Fibroblast of peridontal ligament (primary cell): ENCODE measurements at regions not wholly inside any gene's neighbourhood (a gene's known extent, or its start where the extent isn't known, plus 50 kb on each side); places are given as distances from the start of the nearest gene placed in this dataset.

Experiments used
- DNase-seq: peaks from one replicate; pipeline ENCODE4 v3.0.0-alpha.2; 2010; ENCODE audit errors: extremely low read depth

GRCh38 chr22:27557286-27558008 is 244.1 kb downstream of the MN1 start:
- DNase-seq, result no peak

DNA sequence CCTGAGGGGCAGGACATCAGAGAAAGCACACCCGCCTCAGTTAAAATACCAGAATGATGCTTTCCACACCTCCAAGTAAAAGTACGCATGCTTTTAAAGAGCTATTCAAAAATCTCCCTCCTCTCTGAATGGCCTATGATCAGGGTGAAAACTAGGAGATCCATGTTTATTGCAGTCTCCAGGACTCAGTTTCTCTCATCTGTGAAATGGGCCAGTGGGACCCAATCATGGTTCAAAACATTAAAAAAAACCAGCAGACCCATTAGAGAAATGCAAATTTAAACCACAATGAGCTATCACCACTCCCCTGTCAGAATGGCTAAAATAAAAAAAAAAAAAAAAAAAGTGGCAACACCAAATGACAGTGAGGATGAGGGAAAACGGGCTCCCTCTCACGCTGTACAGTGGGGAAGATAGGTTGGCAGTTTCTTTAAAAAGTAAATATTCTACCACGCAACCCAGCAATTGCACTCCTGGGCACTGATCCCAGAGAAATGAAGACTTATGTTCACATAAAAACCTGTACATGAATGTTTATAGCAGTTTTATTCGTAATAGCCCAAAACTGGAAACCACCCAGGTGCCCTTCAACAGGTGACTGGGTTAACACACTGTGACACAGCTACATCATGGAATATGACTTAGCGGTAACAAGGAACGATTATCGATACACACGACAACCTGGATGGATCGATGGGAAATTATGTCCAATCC is 242.7 kb downstream of the MN1 start:
- no peak for DNase-seq

- no peak for DNase-seq
Observed at GRCh38 chr22:27560781-27561180, 240.8 kb downstream of the MN1 start.

DNA sequence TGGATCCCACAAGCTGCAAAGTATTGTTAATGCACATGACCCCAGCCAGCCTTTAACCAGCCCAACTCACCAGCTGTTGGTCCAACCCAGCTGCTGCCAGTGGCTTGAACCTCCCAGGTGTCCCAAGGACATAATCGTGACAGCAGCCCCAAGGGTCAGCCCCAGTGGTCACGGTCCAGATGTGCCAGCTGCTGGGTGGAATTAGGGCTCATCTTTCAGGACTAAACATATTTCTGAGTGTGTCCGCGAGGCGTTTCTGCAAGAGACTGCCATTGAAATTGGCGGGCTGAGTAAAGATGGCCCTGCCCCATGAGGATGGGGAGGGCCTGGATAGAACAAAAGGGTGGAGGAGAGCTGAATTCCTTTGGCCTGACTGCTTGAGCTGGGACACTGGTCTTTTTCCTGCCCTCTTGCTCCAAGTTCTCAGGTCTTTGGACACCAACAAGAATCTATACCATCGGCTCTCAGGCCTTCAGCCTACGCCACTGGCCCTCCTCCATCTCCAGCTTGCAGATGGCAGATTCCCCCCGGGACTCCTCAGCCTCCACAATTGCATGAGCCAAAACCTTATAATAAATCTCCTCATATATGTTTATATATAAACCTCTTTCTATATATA is 240.2 kb downstream of the MN1 start:
- DNase-seq, result no peak

DNA sequence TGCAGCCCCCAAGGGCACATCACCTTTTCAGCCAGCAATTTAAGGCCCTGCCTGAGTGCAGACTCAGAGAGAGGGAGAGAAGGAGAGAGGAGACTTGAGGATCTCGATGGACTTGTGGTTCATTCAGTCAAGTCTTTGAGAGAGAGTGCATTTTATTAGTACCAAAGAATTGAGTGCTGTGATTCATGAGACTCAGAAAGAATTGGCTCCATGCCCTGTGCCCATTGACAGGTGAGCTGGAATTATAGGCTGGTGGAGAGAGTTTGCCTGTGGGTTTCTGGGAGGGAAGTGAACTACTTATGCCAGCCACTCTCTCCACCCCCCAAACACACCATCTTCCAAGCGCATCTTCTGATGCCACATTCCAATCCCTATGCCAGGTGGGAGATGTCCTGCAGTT is 236.8 kb downstream of the MN1 start:
- DNase-seq, result no peak

GRCh38 chr22:27566602-27567001 is 235.0 kb downstream of the MN1 start:
- DNase-seq, result no peak

GRCh38 chr22:27568265-27568664 is 233.3 kb downstream of the MN1 start:
- no peak for DNase-seq

- no peak for DNase-seq
Observed at GRCh38 chr22:27571463-27572277, 229.9 kb downstream of the MN1 start.

- no peak for DNase-seq
Observed at GRCh38 chr22:27572278-27572666, 229.3 kb downstream of the MN1 start.

- DNase-seq, result no peak
Observed at GRCh38 chr22:27573280-27574001, 228.1 kb downstream of the MN1 start.

DNA sequence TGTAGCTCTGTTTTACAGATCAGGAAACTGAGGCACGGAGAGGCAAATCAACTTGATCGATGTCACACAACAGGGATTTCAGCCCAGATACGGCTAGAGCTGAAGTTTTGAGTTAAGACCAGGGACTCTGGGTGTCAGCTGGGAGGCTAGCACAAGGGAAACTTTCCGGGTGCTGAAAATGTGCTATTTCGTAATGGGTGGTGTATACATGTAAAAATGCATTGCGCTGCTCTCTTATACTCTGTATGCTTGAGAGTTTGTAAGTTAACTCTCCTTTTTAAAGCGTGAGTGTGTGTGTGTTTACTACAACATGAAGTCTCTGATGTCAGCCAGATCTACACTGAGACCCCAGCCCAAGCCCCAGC is 227.6 kb downstream of the MN1 start:
- DNase-seq, result peak; percentile 7

- no peak for DNase-seq
Observed at GRCh38 chr22:27574651-27575050, 226.9 kb downstream of the MN1 start.

DNA sequence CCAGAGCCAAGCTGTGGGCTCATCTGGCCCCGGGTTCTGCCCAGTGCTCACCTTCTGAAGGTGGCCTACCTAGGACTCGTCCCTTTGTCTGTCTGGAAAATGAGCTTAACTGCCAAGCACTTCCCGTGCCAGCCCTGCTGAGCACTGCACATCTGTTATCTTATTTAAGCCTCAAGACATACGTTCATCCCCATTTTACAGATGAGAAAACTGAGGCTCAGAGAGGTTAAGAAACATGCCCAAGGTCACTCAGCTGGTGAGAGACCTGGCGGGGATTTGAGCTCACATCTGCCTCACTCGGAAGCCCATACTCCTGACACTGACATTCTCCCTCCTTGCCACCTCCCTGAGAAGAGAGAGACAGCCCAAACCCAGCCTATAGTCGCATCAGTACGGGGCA is 226.2 kb downstream of the MN1 start:
- no peak for DNase-seq

DNA sequence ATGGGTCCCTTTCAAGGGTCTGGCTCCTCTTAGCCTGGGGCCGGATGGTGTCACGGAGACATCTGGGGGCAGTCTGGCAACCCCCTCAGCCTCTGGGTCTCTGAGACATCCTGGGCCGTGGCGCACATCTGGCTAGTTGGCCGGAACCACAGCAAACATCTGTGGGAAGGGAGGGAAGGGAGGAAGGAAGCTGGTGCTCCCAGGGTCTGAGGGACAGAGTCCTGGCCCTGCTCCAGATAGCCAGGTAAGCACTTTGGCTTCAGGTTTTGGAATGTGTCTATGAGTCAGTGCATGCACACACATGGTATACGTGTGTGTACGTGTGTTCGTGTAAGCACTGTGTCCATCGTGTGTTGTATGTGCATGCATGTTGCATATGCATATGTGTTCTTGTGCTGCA is 225.1 kb downstream of the MN1 start:
- no peak for DNase-seq

GRCh38 chr22:27576815-27577573 is 224.6 kb downstream of the MN1 start:
- no peak for DNase-seq

DNA sequence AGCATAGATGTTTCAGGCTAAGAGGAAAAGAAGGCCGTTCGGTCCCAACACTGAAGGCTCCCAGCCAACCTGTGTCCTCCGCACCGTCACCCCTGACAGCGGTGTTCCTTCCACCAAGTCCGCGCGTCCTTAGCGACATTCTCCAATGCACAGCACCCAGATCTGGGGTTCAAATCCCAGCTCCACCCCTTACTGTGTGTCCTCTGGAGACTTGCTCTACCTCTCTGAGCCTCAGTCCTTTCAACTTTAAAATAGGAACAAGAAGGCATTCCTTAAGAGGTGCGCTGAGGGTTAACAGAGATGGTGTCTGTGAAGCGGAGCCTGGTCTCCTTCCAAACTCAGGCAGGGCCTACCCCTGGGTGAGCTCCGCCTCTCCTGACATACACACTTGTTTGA is 224.0 kb downstream of the MN1 start:
- DNase-seq, result no peak

GRCh38 chr22:27578937-27579617 is 222.5 kb downstream of the MN1 start:
- no peak for DNase-seq

DNA sequence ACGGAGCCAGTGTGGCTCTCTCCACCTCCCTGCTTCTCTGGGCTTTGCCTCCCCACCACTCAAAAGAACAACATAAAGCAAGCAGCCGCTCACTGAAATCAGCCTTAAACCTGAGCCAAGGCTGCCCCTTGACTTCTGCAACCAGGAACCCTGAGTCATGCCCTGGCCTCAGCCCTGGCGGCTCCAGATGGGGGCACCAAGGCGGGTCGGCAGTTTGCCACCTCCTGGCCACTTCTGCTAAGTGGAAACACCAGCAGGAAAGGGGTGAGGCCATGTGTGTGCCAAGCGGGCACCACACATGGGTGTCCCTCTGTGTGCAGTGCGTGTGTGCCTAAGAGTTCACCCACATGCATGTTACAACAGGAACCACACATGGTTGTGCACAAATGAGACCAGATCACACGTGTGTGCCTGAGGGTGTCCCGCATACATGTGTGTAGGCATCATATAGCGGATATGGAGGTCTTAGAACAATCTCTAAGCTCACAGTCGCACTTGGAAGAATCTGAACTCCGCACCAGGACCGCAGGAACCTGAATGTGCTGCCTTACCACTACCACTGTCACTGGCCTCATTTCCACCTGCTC is 221.2 kb downstream of the MN1 start:
- no peak for DNase-seq

GRCh38 chr22:27581236-27581635 is 220.3 kb downstream of the MN1 start:
- DNase-seq, result no peak

DNA sequence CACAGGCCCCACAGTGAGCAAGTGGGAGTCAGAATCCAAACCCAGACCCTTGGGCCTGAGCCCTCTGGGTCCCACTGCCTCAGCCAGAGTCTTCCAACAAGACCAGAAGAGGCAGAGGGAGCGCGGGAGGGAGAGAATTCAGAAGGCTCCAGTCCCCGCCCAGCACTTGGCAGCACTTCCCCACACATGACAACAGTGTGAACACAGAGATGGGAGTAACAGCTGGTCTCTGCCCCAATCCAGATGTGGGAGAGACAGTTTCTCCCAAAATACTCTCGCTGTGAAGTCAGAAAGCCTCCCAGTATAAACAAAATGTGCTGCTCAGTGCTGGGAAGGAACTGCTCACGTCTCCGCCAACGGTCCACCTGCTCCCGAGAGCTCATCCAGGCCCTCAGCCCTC is 219.9 kb downstream of the MN1 start:
- peak; percentile 88 for DNase-seq
